ENCODE measurements at regions not wholly inside any gene's neighbourhood (a gene's known extent, or its start where the extent isn't known, plus 50 kb on each side); places are given as distances from the start of the nearest gene placed in this dataset.

DNA sequence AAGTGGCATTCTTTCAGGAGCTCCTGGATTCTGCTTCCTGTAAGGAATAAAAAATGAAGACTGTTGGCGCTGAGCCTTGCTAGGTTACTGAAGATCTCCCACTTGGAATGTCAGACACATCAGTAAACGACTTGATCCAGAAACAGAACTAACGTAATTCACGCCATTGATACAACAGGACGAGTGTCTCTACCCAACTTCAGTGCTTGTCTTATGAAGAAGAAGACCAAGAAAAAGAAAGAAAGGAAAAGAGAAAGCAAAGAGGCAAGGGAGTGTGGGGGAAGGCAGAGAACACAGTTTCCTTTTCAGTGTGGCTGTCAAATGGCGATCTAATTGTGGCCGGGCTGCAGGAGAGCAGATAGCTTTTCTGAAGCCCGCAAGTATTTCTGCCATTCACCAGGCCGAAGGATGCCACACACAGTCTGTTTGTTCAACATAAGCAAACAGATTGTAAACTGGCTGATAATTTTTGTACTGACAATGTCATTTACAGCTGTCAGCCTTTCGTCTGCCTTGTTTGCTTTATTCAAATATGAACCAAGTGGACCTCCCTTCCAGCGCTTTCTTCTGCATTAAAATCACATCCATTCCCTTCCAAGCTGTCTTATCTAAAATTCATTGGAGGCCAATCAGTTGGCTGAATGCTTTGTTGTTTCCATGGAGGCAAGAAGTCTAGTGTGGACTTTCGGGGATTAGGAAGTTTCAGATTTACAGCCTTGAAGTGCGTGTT is 180.6 kb downstream of the FOXA2 start:
- DNase-seq: no peak

- no peak for DNase-seq
These were observed 181.2 kb downstream of the FOXA2 start for GRCh38 chr20:22403022-22403631.

- no peak for DNase-seq
These were observed 181.8 kb downstream of the FOXA2 start for GRCh38 chr20:22402550-22402949.

DNA sequence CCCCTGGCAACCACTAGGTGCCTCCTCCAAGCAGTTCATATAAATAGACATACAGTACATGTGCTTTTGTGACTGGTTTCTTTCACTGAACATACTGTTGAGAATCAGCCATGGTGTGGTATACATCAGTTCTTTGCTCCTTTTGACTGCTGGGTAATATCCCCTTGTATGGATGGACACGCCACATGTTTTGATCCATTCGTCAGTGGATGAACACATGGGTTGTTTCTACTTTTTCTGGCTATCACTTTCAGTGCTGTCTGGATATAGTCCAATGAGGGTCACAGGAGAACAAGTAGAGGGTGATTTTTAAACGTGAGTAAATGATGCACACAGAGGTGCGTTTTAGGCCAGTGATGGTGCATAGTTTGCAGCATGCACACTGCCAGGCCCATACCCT is 183.9 kb downstream of the FOXA2 start:
- no peak for DNase-seq

DNA sequence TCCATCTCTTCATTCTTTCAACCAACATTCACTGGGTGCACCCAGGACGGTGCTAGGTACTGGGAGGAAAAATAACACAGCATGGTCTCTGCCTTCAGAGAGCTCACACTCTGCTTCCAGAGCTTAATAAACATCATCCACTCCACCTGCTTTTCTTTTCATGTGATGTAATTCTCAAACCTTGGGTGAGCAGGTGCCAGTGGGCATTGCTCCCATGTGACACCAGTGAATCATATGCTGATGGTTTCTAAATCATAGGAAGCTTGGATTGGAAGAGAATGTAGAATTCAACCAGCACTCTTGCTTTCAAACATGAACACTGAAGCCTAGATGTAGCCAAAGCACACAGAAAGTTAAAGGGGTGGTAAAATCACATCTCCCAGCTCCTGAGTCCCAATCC is 189.8 kb downstream of the FOXA2 start:
- DNase-seq: no peak

- DNase-seq: no peak
These were observed 193.8 kb downstream of the FOXA2 start for GRCh38 chr20:22390543-22390903.

- DNase-seq: no peak
These were observed 194.4 kb downstream of the FOXA2 start for GRCh38 chr20:22389836-22390542.

- no peak for DNase-seq
These were observed 196.9 kb downstream of the FOXA2 start for GRCh38 chr20:22387452-22387851.

DNA sequence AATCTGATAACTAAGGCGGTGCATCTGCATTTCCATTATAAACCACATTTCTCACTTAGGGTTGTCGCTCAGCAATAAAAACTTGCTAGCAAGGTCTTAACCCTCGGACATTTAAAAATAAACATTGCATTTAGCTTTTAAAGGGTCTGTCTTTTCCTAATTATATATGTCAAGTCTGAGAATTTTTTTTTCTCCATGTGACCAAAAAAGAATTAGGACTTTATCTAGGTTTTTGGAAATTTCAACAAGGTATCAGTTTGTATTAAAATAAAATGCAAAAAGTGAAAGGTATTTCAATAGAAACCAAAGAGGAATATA is 198.1 kb downstream of the FOXA2 start:
- DNase-seq: no peak

GRCh38 chr20:22385602-22386305 is 198.6 kb downstream of the FOXA2 start:
- DNase-seq: no peak

DNA sequence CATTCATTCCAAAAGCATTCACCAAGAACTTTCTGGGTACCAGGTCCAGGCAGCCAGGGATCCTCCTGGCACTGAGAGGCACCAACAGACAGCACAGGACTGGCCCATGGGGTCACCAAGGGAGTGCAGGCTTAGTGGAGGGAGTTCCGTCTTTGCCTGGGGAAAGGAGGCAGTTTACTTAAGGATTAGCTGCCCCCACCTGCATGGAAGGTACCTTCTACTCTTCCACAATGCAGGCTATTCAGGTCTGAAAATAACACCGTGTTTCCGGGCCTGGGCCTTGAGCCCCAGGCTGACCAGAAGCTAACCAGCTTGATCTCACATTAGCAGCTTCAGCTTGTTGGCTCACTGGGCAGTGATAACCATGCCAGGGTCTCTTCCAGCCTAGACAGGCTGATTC is 199.4 kb downstream of the FOXA2 start:
- no peak for DNase-seq

DNA sequence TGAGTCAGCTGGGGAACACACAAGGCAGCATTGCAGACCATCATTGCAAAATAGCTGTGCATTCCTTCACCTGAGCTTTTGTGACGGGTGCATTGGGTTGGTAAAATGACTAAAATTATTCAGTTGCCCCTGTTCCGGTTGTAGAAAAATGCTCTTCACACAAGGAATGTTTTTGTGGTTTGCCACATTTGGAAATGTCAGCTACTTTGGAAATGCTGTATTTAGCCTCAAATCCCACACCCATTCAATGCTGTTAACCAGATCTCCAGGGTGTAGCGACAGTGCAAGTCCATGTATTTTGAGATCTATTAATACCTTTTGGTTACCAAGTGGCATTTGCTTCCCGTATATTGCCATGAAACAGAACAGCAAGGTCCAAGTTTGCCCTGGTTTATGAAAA is 201.2 kb downstream of the FOXA2 start:
- no peak for DNase-seq

DNA sequence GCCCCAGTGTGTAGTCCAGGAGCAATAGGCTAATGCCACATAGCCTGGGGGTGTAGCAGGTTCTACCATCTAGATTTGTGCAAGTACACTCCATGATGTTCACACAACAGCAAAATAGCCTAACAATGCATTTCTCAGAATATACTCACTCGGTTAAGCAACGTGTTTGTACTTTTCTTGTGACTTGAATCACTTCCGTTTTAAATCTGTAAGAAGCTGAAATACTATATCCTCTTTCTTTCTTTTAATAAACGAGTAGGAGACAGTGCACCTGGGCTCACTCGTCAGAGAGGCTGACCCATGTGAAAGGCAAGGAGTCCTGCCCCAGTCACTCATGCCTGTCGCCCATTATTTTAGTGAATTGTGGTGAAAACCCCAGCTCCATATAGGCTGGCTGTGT is 201.6 kb downstream of the FOXA2 start:
- no peak for DNase-seq

DNA sequence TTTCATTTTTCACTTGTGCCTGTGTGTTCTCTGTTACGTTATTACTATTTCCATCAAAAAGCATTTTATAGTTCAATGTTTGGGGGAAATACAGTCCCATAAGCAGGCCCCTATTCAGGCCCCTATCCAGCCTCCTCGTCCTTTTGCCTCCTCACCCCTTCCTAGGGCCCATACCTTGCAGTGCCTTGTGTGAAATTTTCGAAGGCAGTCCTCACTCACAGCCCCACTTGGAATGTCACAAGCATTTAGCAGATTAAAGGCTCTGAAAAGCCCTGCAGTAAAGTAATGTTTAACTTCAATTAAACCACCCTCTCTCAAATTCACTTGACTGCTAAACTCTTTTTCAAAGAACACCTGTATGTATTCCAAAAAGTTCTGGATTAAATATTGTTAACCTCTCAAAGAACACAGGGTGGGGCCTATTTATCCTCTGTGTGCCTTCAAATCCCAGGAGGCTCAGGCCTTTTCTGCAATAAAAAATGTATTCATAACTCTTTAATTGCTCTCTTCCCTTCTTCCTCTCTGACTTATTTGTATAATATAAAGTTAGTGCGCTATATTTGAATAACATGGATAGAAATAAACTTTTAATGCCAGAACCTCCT is 202.5 kb downstream of the FOXA2 start:
- DNase-seq: no peak

DNA sequence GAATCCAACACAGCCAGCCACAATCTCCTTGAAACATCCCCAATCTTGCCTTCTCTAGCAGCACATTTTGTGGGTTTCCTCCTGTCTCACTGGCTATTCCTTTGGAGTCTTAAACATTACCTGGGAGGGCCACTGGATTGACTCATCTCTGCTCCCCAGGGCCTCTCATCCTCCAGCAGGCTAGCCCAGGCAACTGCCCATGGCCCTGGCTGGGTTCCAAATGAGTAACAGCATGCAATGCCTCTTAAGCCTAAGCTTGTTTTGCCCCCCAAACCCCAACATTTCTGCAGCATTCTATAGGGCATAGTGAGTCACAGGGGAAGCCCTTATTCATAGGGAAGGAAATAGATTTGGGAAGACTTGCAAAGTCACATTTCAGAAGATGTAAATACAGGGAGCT is 204.9 kb downstream of the FOXA2 start:
- no peak for DNase-seq

DNA sequence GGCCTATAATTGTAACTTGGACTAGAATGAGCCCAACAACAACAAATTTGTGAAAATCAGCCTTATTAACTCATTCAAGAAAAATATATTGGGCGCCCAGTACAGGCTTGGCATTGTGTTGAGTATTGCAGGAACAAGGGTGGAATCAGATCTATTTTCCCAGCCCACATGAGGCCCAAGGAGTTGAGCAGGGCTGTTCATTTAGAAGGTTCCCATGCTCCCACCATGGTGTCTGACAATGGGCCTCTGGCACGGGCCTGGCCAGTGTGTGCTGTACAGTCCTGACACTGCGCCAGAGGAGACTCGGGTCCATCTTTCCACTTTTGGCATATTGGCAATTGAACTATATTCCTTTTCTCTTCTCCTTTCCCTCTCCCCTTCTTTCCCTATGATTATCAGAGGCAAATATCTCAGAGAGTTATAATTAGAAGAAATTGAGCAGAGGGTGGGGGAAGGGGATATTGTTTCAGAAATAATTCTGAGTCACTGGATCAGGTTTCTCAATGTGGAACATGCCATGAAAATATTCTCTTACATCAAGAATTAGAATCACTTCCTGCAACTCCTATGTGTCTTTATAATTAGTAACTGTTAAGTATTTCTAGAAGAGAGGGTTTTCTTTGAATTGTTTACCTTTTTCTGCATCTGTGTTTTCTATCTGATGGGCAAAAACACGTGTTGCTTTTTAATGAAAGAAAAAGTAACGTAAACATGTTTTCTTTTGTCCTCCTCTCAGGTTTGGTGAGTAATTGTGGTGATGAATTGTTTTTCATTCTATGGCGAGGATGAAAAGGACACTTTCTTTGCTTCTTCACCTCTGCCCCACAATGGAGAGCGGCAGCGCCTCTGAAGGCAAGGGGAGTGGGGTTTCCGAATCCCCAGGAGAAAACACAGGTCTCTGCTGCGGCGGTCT is 209.4 kb downstream of the FOXA2 start:
- no peak for DNase-seq

DNA sequence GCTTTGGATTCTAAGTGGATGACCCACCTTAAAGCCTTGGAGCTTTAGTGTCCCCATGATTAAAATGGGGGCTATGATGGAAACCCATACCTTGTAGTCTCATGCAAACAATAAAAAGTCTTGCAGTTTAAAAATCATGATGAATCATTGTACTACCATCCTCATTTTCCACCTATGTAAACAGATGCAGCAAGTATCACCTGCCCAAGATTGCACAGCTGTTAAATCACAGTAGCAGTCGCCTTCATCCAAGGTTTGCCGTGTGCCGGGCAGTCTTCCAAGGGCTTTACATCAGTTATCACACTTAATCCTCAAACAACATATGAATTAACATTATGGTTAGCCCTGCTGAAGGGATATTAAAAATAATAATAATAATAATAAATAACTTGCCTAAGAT is 210.3 kb downstream of the FOXA2 start:
- no peak for DNase-seq

GRCh38 chr20:22373164-22373895 is 211.0 kb downstream of the FOXA2 start:
- DNase-seq: no peak

GRCh38 chr20:22371843-22372242 is 212.5 kb downstream of the FOXA2 start:
- DNase-seq: no peak

- DNase-seq: no peak
These were observed 214.2 kb downstream of the FOXA2 start for GRCh38 chr20:22370137-22370536.

DNA sequence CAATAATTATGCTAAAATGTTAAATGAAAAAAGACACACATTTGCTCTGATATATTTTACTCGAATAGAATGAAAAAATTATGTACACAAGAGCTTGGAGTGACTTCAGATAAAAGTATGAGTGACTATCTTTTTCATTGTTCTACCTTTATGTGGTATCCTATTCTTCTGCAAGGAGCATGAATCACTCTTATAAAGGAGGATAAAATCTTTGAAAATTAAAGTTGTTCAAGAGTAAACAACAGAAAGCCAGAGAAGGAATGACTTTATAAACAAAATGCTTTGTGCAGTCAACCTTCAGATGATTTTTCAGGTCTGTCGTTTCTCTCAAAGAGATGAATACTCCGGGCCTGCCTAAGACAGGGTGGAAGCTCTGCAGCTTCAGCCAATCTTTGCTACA is 215.3 kb downstream of the FOXA2 start:
- DNase-seq: no peak

GRCh38 chr20:22368235-22368634 is 216.1 kb downstream of the FOXA2 start:
- no peak for DNase-seq
